Trophoblast cell (in vitro differentiated cells and primary cell): ENCODE measurements at regions not wholly inside any gene's neighbourhood (a gene's known extent, or its start where the extent isn't known, plus 50 kb on each side); places are given as distances from the start of the nearest gene placed in this dataset.
A peak's percentile ranks its signal among the peaks of the same experiment; 100 is the strongest.
"Not testable (repeated sequence)": the region's sequence is repeated elsewhere in the genome, so short reads cannot be mapped to it uniquely, and the experiment has no call there.

ENCODE experiments used
- DNase-seq, 2 donors: peaks; one replicate each; pipeline ENCODE4 v3.0.0-alpha.2; 2016
- H2AFZ ChIP-seq: 2 replicates; pipeline ENCODE4 v1.6.1; 2013; ENCODE audit warnings: low read length, moderate library complexity, mild to moderate bottlenecking; ENCODE audit not compliant: insufficient read depth, poor library complexity
- H2AK5ac ChIP-seq: 2 replicates; pipeline ENCODE4 v1.6.1; 2013; ENCODE audit warnings: mild to moderate bottlenecking, low read length
- H2BK120ac ChIP-seq: 2 replicates; pipeline ENCODE4 v1.6.1; 2013; ENCODE audit warnings: low read length, mild to moderate bottlenecking, moderate library complexity; ENCODE audit not compliant: insufficient read depth, poor library complexity
- H2BK12ac ChIP-seq: 2 replicates; pipeline ENCODE4 v1.6.1; 2013; ENCODE audit warnings: mild to moderate bottlenecking, low read length, moderate library complexity
- H2BK5ac ChIP-seq: 2 replicates; pipeline ENCODE4 v1.6.1; 2013; ENCODE audit warnings: low read length, low read depth, moderate library complexity, mild to moderate bottlenecking; ENCODE audit not compliant: poor library complexity
- H3K14ac ChIP-seq: 2 replicates; pipeline ENCODE4 v1.6.1; 2013; ENCODE audit warnings: mild to moderate bottlenecking, low read length
- H3K18ac ChIP-seq: 2 replicates; pipeline ENCODE4 v1.6.1; 2013; ENCODE audit warnings: mild to moderate bottlenecking, low read length
- H3K23ac ChIP-seq: 2 replicates; pipeline ENCODE4 v1.6.1; 2013; ENCODE audit warnings: low read length
- H3K27ac ChIP-seq: 2 replicates; pipeline ENCODE4 v1.5.1; 2013; ENCODE audit warnings: low read depth, mild to moderate bottlenecking, inconsistent platforms, low read length, moderate library complexity
- H3K27me3 ChIP-seq: 2 replicates; pipeline ENCODE4 v1.6.1; 2013; ENCODE audit warnings: inconsistent platforms, mild to moderate bottlenecking, low read length, moderate library complexity; ENCODE audit not compliant: insufficient read depth
- H3K36me3 ChIP-seq, 2 experiments: 1 replicate in 1 of 2; 2 replicates in 1 of 2; pipeline ENCODE4 v1.6.1; 2013; ENCODE audit warnings: low read length in 2 of 2, mild to moderate bottlenecking in 2 of 2, moderate library complexity in 1 of 2; ENCODE audit not compliant: insufficient read depth in 2 of 2, control insufficient read depth in 1 of 2
- H3K4ac ChIP-seq: 2 replicates; pipeline ENCODE4 v1.6.1; 2013; ENCODE audit warnings: low read depth, mild to moderate bottlenecking, low read length, moderate library complexity
- H3K4me1 ChIP-seq, 2 experiments: 1 replicate in 1 of 2; 2 replicates in 1 of 2; pipeline ENCODE4 v1.6.1; 2013; ENCODE audit warnings: low read length in 2 of 2, mild to moderate bottlenecking in 2 of 2, moderate library complexity in 1 of 2; ENCODE audit not compliant: insufficient read depth in 2 of 2, control insufficient read depth in 1 of 2
- H3K4me2 ChIP-seq: 2 replicates; pipeline ENCODE4 v1.6.1; 2013; ENCODE audit warnings: inconsistent platforms, mild to moderate bottlenecking, low read length, moderate library complexity
- H3K4me3 ChIP-seq: 2 replicates; pipeline ENCODE4 v1.5.1; 2013; ENCODE audit warnings: mild to moderate bottlenecking, low read depth, low read length, inconsistent platforms
- H3K79me1 ChIP-seq: one replicate; pipeline ENCODE4 v1.6.1; 2013; ENCODE audit warnings: low read length
- H3K79me2 ChIP-seq: 2 replicates; pipeline ENCODE4 v1.6.1; 2013; ENCODE audit warnings: low read length, mild to moderate bottlenecking; ENCODE audit not compliant: control insufficient read depth, insufficient read depth, poor library complexity
- H3K9ac ChIP-seq: 2 replicates; pipeline ENCODE4 v1.6.1; 2013; ENCODE audit warnings: mild to moderate bottlenecking, low read length
- H3K9me3 ChIP-seq: 2 replicates; pipeline ENCODE4 v1.6.1; 2013; ENCODE audit warnings: low read depth, mild to moderate bottlenecking, control low read depth, inconsistent platforms, low read length; ENCODE audit not compliant: insufficient read depth
- H4K12ac ChIP-seq: 2 replicates; pipeline ENCODE4 v1.6.1; 2013; ENCODE audit warnings: low read depth, mild to moderate bottlenecking, low read length, moderate library complexity
- H4K8ac ChIP-seq: 2 replicates; pipeline ENCODE4 v1.6.1; 2013; ENCODE audit warnings: low read depth, mild to moderate bottlenecking, low read length, moderate library complexity
- H4K91ac ChIP-seq: one replicate; pipeline ENCODE4 v1.6.1; 2013; ENCODE audit warnings: low read depth, mild to moderate bottlenecking, low read length, moderate library complexity
- WGBS: extraction: QIAGEN DNeasy Blood & Tissue Kit; methylation state at CpG from one replicate; pipeline ENCODE4 v1.1.7; 2013; ENCODE audit warnings: missing lambda C conversion rate; ENCODE audit not compliant: insufficient read length, insufficient coverage; ENCODE audit errors: extremely low coverage; 5-methylcytosine and 5-hydroxymethylcytosine counted together

GRCh38 chr2:184162426-184162825 is 435.9 kb upstream of the ZNF804A start:
- Histone ChIP-seq H2BK5ac (no peak overlapping the region), H3K23ac (no peak overlapping the region), H3K18ac (no peak overlapping the region), H3K36me3 (no peaks in the 10 kb centered on the region), H3K79me2 (no peaks in the 10 kb centered on the region), H3K9me3 (no peaks in the 10 kb centered on the region), H3K14ac (no peak overlapping the region), H4K12ac (no peak overlapping the region), H4K8ac (no peak overlapping the region), H3K4me3 (no peak overlapping the region), H3K79me1 (no peaks in the 10 kb centered on the region), H3K27me3 (no peaks in the 10 kb centered on the region), H2AFZ (no peak overlapping the region), H2BK120ac (no peak overlapping the region), H3K4me1 (no peaks in the 10 kb centered on the region), H3K4ac (no peak overlapping the region), H2BK12ac (no peak overlapping the region), H3K4me2 (no peak overlapping the region), H3K9ac (no peak overlapping the region), H4K91ac (no peak overlapping the region), H3K27ac (no peak overlapping the region), H2AK5ac (no peak overlapping the region)
- DNase-seq: no peak
- WGBS: no CpG with 5 or more reads among the region's 2 CpGs

- not testable (repeated sequence) for H3K4me2 ChIP-seq, H3K18ac ChIP-seq, DNase-seq, H3K79me2 ChIP-seq, H4K91ac ChIP-seq, H2AFZ ChIP-seq, H2AK5ac ChIP-seq, H3K27me3 ChIP-seq, H2BK12ac ChIP-seq, H4K12ac ChIP-seq, H3K4me1 ChIP-seq, H3K36me3 ChIP-seq, H3K9me3 ChIP-seq, H4K8ac ChIP-seq, H2BK120ac ChIP-seq, H3K4ac ChIP-seq, H3K9ac ChIP-seq, H3K4me3 ChIP-seq, H3K27ac ChIP-seq, H3K14ac ChIP-seq, H3K23ac ChIP-seq, H2BK5ac ChIP-seq, H3K79me1 ChIP-seq
- no CpG with 5 or more reads among the region's 5 CpGs for WGBS
These were observed 429.5 kb upstream of the ZNF804A start for GRCh38 chr2:184168823-184169222.

DNA sequence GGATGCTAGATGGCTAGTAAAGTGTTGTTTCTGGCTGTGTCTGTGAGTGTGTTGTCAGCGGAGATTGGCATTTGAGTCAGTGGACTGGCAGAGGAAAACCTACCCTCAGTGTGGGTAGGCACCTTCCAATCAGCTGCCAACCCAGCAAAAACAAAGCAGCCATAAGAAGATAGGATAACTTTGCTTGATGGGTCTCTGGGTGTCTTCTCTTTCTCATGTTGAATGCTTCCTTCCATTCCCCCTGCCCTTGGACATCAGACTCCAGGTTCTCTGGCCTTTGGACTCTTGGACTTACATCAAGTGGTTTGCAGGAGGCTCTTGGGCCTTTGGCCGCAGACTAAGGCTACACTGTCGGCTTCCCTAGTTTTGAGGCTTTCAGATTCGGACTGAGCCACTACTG is 429.0 kb upstream of the ZNF804A start:
- Histone ChIP-seq H3K4me2 (no peak overlapping the region), H2BK12ac (no peak overlapping the region), H3K79me1 (no peaks in the 10 kb centered on the region), H4K91ac (no peak overlapping the region), H3K79me2 (no peaks in the 10 kb centered on the region), H2BK5ac (no peak overlapping the region), H2AK5ac (no peak overlapping the region), H3K4me1 (no peaks in the 10 kb centered on the region), H3K9me3 (no peaks in the 10 kb centered on the region), H3K27me3 (no peaks in the 10 kb centered on the region), H2AFZ (no peak overlapping the region), H2BK120ac (no peak overlapping the region), H3K18ac (no peak overlapping the region), H3K27ac (no peak overlapping the region), H3K14ac (no peak overlapping the region), H3K4ac (no peak overlapping the region), H3K4me3 (no peak overlapping the region), H3K9ac (peak overlapping the region; percentile 33), H3K36me3 (no peaks in the 10 kb centered on the region), H4K8ac (no peak overlapping the region), H4K12ac (no peak overlapping the region), H3K23ac (no peak overlapping the region)
- WGBS: no CpG with 5 or more reads among the region's 4 CpGs
- DNase-seq: no peak

DNA sequence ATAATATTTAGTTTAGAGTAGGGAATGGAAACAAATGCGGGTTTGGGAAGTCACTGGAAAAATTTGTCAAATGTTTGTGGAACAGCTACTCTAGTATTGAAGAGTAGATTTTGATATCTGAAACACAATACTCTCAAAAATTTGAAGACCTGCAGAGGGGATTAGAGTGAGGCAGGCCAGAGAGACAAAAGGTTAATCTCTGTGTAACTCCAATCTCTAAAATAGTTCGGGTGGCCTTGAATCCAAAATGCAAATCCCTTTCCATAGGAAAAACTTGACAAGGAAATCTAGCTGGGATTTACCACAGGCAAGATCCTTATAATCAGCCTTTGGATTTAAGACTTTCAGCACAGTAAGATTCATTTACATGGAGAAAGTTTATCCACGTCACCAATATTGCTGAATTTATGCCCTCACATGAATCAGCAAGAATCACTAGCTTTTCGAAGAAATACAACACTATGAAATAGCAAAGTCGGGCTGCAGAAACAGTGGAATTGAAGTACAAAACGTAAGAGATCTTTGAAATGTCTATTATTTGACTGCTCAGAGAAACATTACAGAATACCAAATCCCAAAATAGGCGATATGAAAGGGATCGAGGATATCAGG is 423.7 kb upstream of the ZNF804A start:
- H4K91ac ChIP-seq: no peak overlapping the region
- no peaks in the 10 kb centered on the region for H3K27me3 ChIP-seq
- H3K36me3 ChIP-seq: no peaks in the 10 kb centered on the region
- no peak overlapping the region for H2BK12ac ChIP-seq
- no peak overlapping the region for H4K12ac ChIP-seq
- no peaks in the 10 kb centered on the region for H3K4me1 ChIP-seq
- no peak overlapping the region for H2AFZ ChIP-seq
- no peak overlapping the region for H4K8ac ChIP-seq
- H3K9me3 ChIP-seq: no peaks in the 10 kb centered on the region
- no peak overlapping the region for H3K9ac ChIP-seq
- no peaks in the 10 kb centered on the region for H3K79me2 ChIP-seq
- 100% methylated on average over 1 of the region's 8 CpGs for WGBS
- no peak overlapping the region for H3K14ac ChIP-seq
- no peak overlapping the region for H2AK5ac ChIP-seq
- no peak overlapping the region for H2BK5ac ChIP-seq
- no peak overlapping the region for H3K18ac ChIP-seq
- H3K4me2 ChIP-seq: no peak overlapping the region
- H3K79me1 ChIP-seq: no peaks in the 10 kb centered on the region
- no peak for DNase-seq
- H3K4ac ChIP-seq: no peak overlapping the region
- H3K23ac ChIP-seq: no peak overlapping the region
- H3K27ac ChIP-seq: no peak overlapping the region
- H3K4me3 ChIP-seq: no peak overlapping the region
- H2BK120ac ChIP-seq: no peak overlapping the region
